ENCODE measurements at regions not wholly inside any gene's neighbourhood (a gene's known extent, or its start where the extent isn't known, plus 50 kb on each side); places are given as distances from the start of the nearest gene placed in this dataset.

- Histone ChIP-seq H3K36me3 (ENCODE audit: control insufficient read depth in 2 of 4, insufficient read depth in 4 of 4, low read length in 3 of 4) (no peaks in the 10 kb centered on the region), H3K4me1 (replicated peaks in 1 of 4; ENCODE audit: control insufficient read depth in 3 of 4, insufficient read depth in 4 of 4, low read length in 3 of 4) (peaks cover 2 to 21% (median 17%) of the 10 kb centered on the region in 4 experiments; a peak in 6 of 7 replicates), H3K27me3 (replicated peaks in 1 of 4; ENCODE audit: control insufficient read depth in 3 of 4, extremely low read depth in 1 of 4, insufficient read depth in 3 of 4, low read length in 3 of 4) (peaks cover 0 to 8% (median 4%) of the 10 kb centered on the region in 4 experiments; a peak in 5 of 7 replicates), H2AFZ (ENCODE audit: low read length) (no peak overlapping the region), H3K14ac (ENCODE audit: insufficient read length) (no peak overlapping the region), H3K4me2 (ENCODE audit: insufficient read depth in 1 of 2, low read depth in 2 of 2, low read length in 2 of 2) (peak overlapping the region in 1 of 2 experiments; percentile 32; a peak in 1 of 4 replicates), H3K23me2 (ENCODE audit: low read depth, low read length) (no peaks in the 10 kb centered on the region), H2BK120ac (replicated peaks; ENCODE audit: low read depth, low read length) (no peak overlapping the region), H4K8ac (ENCODE audit: extremely low read depth, insufficient read depth, low read length) (no peak overlapping the region), H3K79me1 (ENCODE audit: low read depth, low read length) (no peaks in the 10 kb centered on the region), H3K27ac (ENCODE audit: low read depth, low read length) (no peak overlapping the region), H2AK5ac (ENCODE audit: low read depth, low read length) (no peak overlapping the region), H2BK15ac (ENCODE audit: low read length) (no peak overlapping the region), H3K79me2 (ENCODE audit: control insufficient read depth in 1 of 2, insufficient read depth in 2 of 2, low read length in 2 of 2) (no peaks in the 10 kb centered on the region), H3K9ac (replicated peaks in 1 of 4; ENCODE audit: extremely low read depth in 1 of 4, low read depth in 3 of 4, low read length in 3 of 4) (no peak overlapping the region), H2BK5ac (ENCODE audit: low read depth, low read length) (no peak overlapping the region), H2BK20ac (ENCODE audit: low read length) (no peak overlapping the region), H4K20me1 (replicated peaks in 1 of 2; ENCODE audit: control insufficient read depth in 1 of 2, insufficient read depth in 2 of 2, low read length in 2 of 2) (no peaks in the 10 kb centered on the region), H4K91ac (replicated peaks; ENCODE audit: insufficient read length, low read length) (no peak overlapping the region), H3K4me3 (ENCODE audit: extremely low read depth in 1 of 4, insufficient read depth in 2 of 4, low read depth in 3 of 4, low read length in 4 of 4) (no peak overlapping the region), H3K56ac (replicated peaks; ENCODE audit: insufficient read length, low read depth, low read length) (no peak overlapping the region), H3K23ac (ENCODE audit: insufficient read length) (no peak overlapping the region), H2BK12ac (ENCODE audit: low read depth, low read length) (no peak overlapping the region), H3K18ac (ENCODE audit: extremely low read depth, low read length) (no peak overlapping the region; the same call in 1 of the 2 replicates), H4K5ac (ENCODE audit: insufficient read length, low read depth, low read length) (no peak overlapping the region), H3K9me3 (ENCODE audit: insufficient read depth in 2 of 2, low read depth in 1 of 2, low read length in 1 of 2) (no peaks in the 10 kb centered on the region), H3K4ac (replicated peaks; ENCODE audit: insufficient read length, low read depth, low read length) (no peak overlapping the region)
- ChIA-PET CTCF (ENCODE audit: partially characterized antibody) (interaction anchor here (1.6 to 2.6 kb wide), 3 partner anchors 9 to 238 kb away, joined by 5 to 8 read pairs (median 8); no protein-coding TSS in a partner anchor), POLR2A (ENCODE audit: partially characterized antibody) (interaction anchor here (1.3 to 2.1 kb wide), 2 partner anchors 18 to 239 kb away, joined by 3 to 5 read pairs; no protein-coding TSS in a partner anchor)
- no peak for DNase-seq (ENCODE audit: low read depth in 1 of 2, low spot score in 2 of 2)
- TF ChIP-seq SP2 (IDR thresholded peaks at IDR 0.05; ENCODE audit: low read length) (no peak), ZNF274 (IDR thresholded peaks at IDR 0.05; ENCODE audit: borderline replicate concordance, extremely low read depth, low read length) (no peak), CBX8 (IDR thresholded peaks at IDR 0.05; ENCODE audit: borderline replicate concordance, low read depth, low read length) (no peak), CTCF (IDR thresholded peaks at IDR 0.05; ENCODE audit: control extremely low read depth in 1 of 3, insufficient read depth in 1 of 3, low read depth in 1 of 3, low read length in 3 of 3) (no peak), TAF7 (optimal IDR thresholded peaks at IDR 0.05; ENCODE audit: borderline replicate concordance, low read depth, low read length) (no peak), RNF2 (IDR thresholded peaks at IDR 0.05; ENCODE audit: borderline replicate concordance, low read depth, low read length, missing control alignments, poor library complexity, severe bottlenecking) (no peak), RBBP5 (IDR thresholded peaks at IDR 0.05; ENCODE audit: borderline replicate concordance, low read depth, low read length) (no peak)
- WGBS, 2 experiments (ENCODE audit: extremely low coverage in 1 of 2, insufficient coverage in 1 of 2, insufficient read length in 1 of 2, insufficient replicate concordance in 2 of 2, low coverage in 1 of 2, low lambda C conversion rate in 2 of 2, missing lambda C conversion rate in 1 of 2): 62 to 100% methylated on average over 1 to 4 of the region's 4 CpGs
- FAIRE-seq: no peak
These were observed 234.2 kb upstream of the FZD8 start for GRCh38 chr10:35876248-35876647.
